ENCODE measurements at regions not wholly inside any gene's neighbourhood (a gene's known extent, or its start where the extent isn't known, plus 50 kb on each side); places are given as distances from the start of the nearest gene placed in this dataset.

DNA sequence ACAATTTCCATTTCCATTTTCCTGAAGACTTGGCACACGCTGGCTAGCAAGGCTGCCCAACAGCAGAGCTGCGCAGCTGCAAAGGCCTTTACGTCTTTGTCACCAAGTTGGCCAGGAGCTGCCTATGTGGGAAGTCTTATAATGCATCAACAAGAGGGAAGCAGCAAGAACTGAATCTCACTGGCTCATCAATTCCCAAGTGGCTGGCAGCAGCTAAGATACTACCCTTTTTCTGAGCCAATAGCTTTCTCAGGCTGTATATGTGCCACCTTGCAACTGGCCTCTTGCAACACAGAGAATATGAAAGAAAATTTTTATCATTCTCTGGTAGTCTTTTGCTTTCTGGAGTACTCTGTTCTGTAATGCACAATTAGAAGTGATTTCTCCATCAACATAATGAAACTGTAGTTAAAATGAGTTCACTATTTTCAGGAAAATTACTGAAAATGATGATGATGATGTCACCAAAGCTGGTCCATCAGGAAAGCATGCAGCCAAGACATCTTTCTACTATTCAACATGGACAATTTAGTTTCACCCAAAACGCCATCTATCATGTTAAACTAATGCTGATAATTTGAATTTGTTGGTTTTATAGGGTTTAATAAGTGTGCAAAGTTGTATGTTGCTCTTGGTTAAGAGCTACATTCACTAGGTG is 97.3 kb upstream of the FOXA2 start:
- Histone ChIP-seq H3K9me3 (ENCODE audit: severe bottlenecking) (peaks cover 4% of the 10 kb centered on the region), H3K36me3 (no peaks in the 10 kb centered on the region), H3K27ac (no peak overlapping the region), H3K4me3 (ENCODE audit: low read depth, low read length) (no peak overlapping the region), H3K27me3 (ENCODE audit: insufficient read depth, low read depth, severe bottlenecking) (peaks cover 88% of the 10 kb centered on the region)
- TF ChIP-seq, protein P1, sequence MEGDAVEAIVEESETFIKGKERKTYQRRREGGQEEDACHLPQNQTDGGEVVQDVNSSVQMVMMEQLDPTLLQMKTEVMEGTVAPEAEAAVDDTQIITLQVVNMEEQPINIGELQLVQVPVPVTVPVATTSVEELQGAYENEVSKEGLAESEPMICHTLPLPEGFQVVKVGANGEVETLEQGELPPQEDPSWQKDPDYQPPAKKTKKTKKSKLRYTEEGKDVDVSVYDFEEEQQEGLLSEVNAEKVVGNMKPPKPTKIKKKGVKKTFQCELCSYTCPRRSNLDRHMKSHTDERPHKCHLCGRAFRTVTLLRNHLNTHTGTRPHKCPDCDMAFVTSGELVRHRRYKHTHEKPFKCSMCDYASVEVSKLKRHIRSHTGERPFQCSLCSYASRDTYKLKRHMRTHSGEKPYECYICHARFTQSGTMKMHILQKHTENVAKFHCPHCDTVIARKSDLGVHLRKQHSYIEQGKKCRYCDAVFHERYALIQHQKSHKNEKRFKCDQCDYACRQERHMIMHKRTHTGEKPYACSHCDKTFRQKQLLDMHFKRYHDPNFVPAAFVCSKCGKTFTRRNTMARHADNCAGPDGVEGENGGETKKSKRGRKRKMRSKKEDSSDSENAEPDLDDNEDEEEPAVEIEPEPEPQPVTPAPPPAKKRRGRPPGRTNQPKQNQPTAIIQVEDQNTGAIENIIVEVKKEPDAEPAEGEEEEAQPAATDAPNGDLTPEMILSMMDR (IDR thresholded peaks at IDR 0.05; ENCODE audit: low read depth, low read length) = no peak
- DNase-seq = no peak

DNA sequence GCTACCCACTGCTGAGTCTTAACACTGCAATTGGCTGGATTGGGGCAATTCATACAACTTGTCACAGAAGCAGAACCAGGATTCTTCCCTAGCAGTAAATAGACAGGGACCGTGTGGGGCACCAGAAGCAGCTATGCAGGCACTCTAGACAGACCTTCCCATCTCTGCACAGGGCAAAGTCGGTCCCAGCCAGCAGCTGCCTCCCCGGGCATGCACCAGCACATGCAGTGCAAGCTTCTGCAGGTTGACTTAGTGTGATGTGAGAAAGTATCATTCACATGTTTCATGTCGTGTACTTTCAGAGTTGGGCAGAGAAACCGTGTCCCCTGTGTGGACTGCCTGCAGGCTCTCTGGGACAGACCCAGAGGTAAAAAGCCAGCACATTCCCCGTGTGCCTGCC is 98.0 kb upstream of the FOXA2 start:
- no peaks in the 10 kb centered on the region for H3K36me3 ChIP-seq
- peaks cover 4% of the 10 kb centered on the region for H3K9me3 ChIP-seq (ENCODE audit: severe bottlenecking)
- H3K4me3 ChIP-seq (ENCODE audit: low read depth, low read length) = no peak overlapping the region
- DNase-seq = no peak
- no peak overlapping the region for H3K27ac ChIP-seq
- peaks cover 87% of the 10 kb centered on the region for H3K27me3 ChIP-seq (ENCODE audit: insufficient read depth, low read depth, severe bottlenecking)
- TF ChIP-seq, protein P1 (IDR thresholded peaks at IDR 0.05; ENCODE audit: low read depth, low read length) = no peak

DNA sequence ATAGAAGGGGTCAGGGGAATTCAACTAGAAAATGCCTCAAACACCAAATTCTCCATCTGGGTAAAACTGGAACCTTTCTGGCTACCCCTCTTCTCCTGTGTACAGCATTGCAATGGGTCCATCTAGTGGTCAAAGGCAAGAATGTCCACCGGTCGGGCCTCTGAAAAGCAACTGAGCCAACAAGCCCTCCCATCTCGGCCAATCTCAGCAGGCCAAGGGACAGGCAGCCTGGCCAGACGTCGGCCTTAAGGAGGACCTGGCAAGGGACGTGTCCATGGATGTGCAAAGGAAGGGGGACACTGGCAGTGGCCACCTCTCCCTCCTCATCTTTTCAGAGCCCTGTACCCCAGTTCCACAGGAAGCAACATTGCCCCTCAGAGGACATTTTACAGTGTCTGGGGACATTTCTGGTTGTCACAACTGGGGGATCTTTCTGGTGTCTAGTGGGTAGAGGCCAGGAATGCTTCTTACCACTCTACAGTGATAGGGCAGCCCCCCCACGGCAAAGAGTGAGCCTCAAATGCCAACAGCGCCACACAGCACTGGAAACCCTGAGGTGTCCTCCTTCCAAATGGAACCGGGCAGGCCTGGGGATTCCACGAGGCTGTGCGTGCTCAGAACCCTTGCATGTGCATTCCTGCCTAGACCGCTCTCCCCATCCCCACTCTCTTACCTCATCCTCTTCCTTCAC is 99.8 kb upstream of the FOXA2 start:
- no peaks in the 10 kb centered on the region for H3K9me3 ChIP-seq (ENCODE audit: severe bottlenecking)
- no peaks in the 10 kb centered on the region for H3K36me3 ChIP-seq
- H3K4me3 ChIP-seq (ENCODE audit: low read depth, low read length) = no peak overlapping the region
- no peak overlapping the region for H3K27ac ChIP-seq
- DNase-seq = peak; percentile 52
- TF ChIP-seq, protein P1 (IDR thresholded peaks at IDR 0.05; ENCODE audit: low read depth, low read length) = peak; percentile 81
- peaks cover 86% of the 10 kb centered on the region for H3K27me3 ChIP-seq (ENCODE audit: insufficient read depth, low read depth, severe bottlenecking)

DNA sequence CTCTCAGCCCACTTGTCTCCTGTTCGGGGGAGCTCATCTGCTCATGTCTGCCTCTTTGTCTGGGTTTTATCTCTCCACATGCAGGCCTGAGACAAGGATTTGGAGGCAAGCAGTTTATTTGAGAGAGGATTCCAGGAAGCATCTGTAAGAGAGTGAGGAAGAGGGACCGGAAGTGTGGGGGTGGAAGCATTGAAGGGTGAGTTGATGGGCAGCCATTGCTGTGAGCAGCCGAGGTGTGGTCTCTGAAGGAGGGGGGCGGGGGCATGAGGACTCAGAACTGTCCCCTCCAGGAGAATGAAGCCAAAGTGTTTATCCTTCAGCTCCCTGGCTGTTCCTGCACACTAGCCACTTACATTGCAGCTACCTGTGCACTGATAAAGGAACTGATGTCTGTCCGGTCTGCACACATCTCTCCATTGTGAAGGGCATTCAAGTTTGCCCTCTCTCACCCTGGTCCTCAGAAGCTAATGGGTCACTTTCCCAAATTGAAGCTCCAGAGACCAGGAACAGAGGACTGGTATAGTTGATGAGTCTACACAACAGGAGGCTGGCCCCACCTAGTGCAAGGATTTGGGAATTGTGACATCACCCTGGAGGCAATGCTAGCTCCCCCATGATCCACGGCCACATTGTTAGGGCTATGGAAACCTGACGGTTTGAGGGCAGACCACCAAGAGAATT is 100.5 kb upstream of the FOXA2 start:
- Histone ChIP-seq H3K27me3 (ENCODE audit: insufficient read depth, low read depth, severe bottlenecking) (peaks cover 85% of the 10 kb centered on the region), H3K9me3 (ENCODE audit: severe bottlenecking) (no peaks in the 10 kb centered on the region), H3K4me3 (ENCODE audit: low read depth, low read length) (no peak overlapping the region), H3K36me3 (no peaks in the 10 kb centered on the region), H3K27ac (no peak overlapping the region)
- TF ChIP-seq, protein P1 (IDR thresholded peaks at IDR 0.05; ENCODE audit: low read depth, low read length) = no peak
- DNase-seq = no peak

DNA sequence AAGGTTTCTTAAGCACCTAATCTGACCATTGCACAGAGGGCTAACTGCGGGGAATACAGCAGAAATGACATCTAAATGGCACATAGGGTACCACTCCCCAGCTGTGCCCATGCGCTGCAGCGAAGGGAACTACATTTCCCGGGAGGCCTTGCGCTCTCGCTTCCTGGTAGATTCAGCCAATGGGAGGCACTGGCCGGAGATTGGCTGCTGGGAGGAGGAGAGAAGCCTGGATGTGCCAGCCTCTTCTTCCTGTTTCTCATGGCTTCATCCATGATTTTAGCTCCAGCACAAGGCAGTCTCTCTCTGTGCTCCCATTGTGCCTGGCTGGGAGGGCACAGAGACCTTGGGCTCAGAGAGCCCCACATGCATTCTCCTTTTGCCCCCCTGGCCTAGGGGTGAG is 101.7 kb upstream of the FOXA2 start:
- peaks cover 88% of the 10 kb centered on the region for H3K27me3 ChIP-seq (ENCODE audit: insufficient read depth, low read depth, severe bottlenecking)
- no peaks in the 10 kb centered on the region for H3K9me3 ChIP-seq (ENCODE audit: severe bottlenecking)
- no peak overlapping the region for H3K27ac ChIP-seq
- H3K4me3 ChIP-seq (ENCODE audit: low read depth, low read length) = no peak overlapping the region
- peak; percentile 20 for DNase-seq
- no peaks in the 10 kb centered on the region for H3K36me3 ChIP-seq
- TF ChIP-seq, protein P1 (IDR thresholded peaks at IDR 0.05; ENCODE audit: low read depth, low read length) = no peak

All from WERI-Rb-1 (cell line).